DMS79 treated with DMSO at 0.1 percent for 48 hours (cell line): ENCODE measurements at regions not wholly inside any gene's neighbourhood (a gene's known extent, or its start where the extent isn't known, plus 50 kb on each side); places are given as distances from the start of the nearest gene placed in this dataset.
"Not testable (repeated sequence)": the region's sequence is repeated elsewhere in the genome, so short reads cannot be mapped to it uniquely, and the experiment has no call there.

Experiments
- DNase-seq: peaks from one replicate; lab custom pipeline; 2025; lab: John Stamatoyannopoulos, UW

- no peak for DNase-seq
These were observed 93.5 kb downstream of the NAB1 start for GRCh38 chr2:190742431-190742830.

GRCh38 chr2:190744041-190744440, 95.2 kb downstream of the NAB1 start:
- no peak for DNase-seq

GRCh38 chr2:190746971-190747761, 98.3 kb downstream of the NAB1 start:
- DNase-seq = no peak

GRCh38 chr2:190748966-190749365, 100.1 kb downstream of the NAB1 start:
- no peak for DNase-seq

GRCh38 chr2:190755772-190756415, 107.0 kb downstream of the NAB1 start:
- DNase-seq = no peak

- DNase-seq = no peak
These were observed 110.9 kb downstream of the NAB1 start for GRCh38 chr2:190759749-190760213.

- DNase-seq = not testable (repeated sequence)
These were observed 111.7 kb downstream of the NAB1 start for GRCh38 chr2:190760353-190761150.

- not testable (repeated sequence) for DNase-seq
These were observed 112.3 kb downstream of the NAB1 start for GRCh38 chr2:190761216-190761615.

- DNase-seq = no peak
These were observed 113.7 kb downstream of the NAB1 start for GRCh38 chr2:190762566-190762965.

- no peak for DNase-seq
These were observed 114.2 kb downstream of the NAB1 start for GRCh38 chr2:190763100-190763499.

GRCh38 chr2:190763901-190764514, 115.1 kb downstream of the NAB1 start:
- DNase-seq = no peak

GRCh38 chr2:190765386-190766173, 115.0 kb upstream of the GLS start:
- no peak for DNase-seq

GRCh38 chr2:190766174-190766572, 114.4 kb upstream of the GLS start:
- DNase-seq = no peak

GRCh38 chr2:190766595-190766994, 114.0 kb upstream of the GLS start:
- DNase-seq = no peak

- no peak for DNase-seq
These were observed 112.8 kb upstream of the GLS start for GRCh38 chr2:190767821-190768220.

- DNase-seq = no peak
These were observed 111.4 kb upstream of the GLS start for GRCh38 chr2:190769258-190769657.

GRCh38 chr2:190771726-190772125, 108.9 kb upstream of the GLS start:
- DNase-seq = no peak

- no peak for DNase-seq
These were observed 100.0 kb upstream of the GLS start for GRCh38 chr2:190780594-190780993.

GRCh38 chr2:190781604-190782198, 98.9 kb upstream of the GLS start:
- peak; percentile 60 for DNase-seq

GRCh38 chr2:190782264-190782663, 98.4 kb upstream of the GLS start:
- DNase-seq = no peak
